ENCODE measurements at regions not wholly inside any gene's neighbourhood (a gene's known extent, or its start where the extent isn't known, plus 50 kb on each side); places are given as distances from the start of the nearest gene placed in this dataset.
"Not testable (repeated sequence)": the region's sequence is repeated elsewhere in the genome, so short reads cannot be mapped to it uniquely, and the experiment has no call there.

GRCh38 chr4:124169524-124169923, 543.0 kb downstream of the ANKRD50 start:
- H3K27me3 ChIP-seq (ENCODE audit: control insufficient read depth in 1 of 2, insufficient read depth in 2 of 2, low read length in 1 of 2); H3K36me3 ChIP-seq (ENCODE audit: control insufficient read depth in 1 of 2, insufficient read depth in 2 of 2, low read length in 1 of 2); H3K4me1 ChIP-seq (ENCODE audit: control insufficient read depth in 1 of 2, insufficient read depth in 2 of 2, low read length in 2 of 2); H3K4me3 ChIP-seq (ENCODE audit: low read length in 2 of 2); ATAC-seq (ENCODE audit: low FRiP score); intact Hi-C loops (cut with DNase I); H3K27ac ChIP-seq (ENCODE audit: low read depth in 1 of 2, low read length in 2 of 2); H3K9me3 ChIP-seq (ENCODE audit: control insufficient read depth, low read length); DNase-seq: not testable (repeated sequence)
- 85 to 94% methylated on average over 1 of the region's 1 CpG for WGBS, 2 donors

DNA sequence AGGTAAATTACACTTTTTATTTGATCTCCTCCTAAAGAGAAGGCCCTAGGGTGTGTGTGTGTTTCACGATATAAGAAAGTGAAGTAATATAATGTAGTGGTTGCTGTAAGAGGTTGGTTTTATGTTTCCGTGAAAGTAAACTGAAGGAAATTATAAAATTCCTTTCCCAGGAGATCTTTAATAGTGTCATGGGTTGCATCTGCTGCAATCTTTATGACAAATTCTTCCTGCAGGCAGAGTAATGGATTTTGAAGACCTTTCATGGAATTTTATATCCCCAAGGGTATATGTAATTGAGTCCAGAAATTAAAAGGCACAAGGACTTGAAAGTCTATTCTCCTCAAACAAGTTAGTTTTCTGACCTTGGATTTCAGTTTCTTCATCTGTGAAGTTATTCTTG, 538.6 kb downstream of the ANKRD50 start:
- 91 to 95% methylated on average over 2 of the region's 2 CpGs for WGBS, 2 donors
- H3K27ac ChIP-seq (ENCODE audit: low read depth in 1 of 2, low read length in 2 of 2): no peak overlapping the region
- intact Hi-C loops (cut with DNase I): no loop called here
- H3K9me3 ChIP-seq (ENCODE audit: control insufficient read depth, low read length): no peaks in the 10 kb centered on the region
- no peak for ATAC-seq (ENCODE audit: low FRiP score)
- no peaks in the 10 kb centered on the region for H3K36me3 ChIP-seq (ENCODE audit: control insufficient read depth in 1 of 2, insufficient read depth in 2 of 2, low read length in 1 of 2)
- peaks cover 0 to 3% of the 10 kb centered on the region in 2 donors for H3K4me1 ChIP-seq (ENCODE audit: control insufficient read depth in 1 of 2, insufficient read depth in 2 of 2, low read length in 2 of 2)
- H3K4me3 ChIP-seq (ENCODE audit: low read length in 2 of 2): no peak overlapping the region
- DNase-seq: no peak
- no peaks in the 10 kb centered on the region for H3K27me3 ChIP-seq (ENCODE audit: control insufficient read depth in 1 of 2, insufficient read depth in 2 of 2, low read length in 1 of 2)

GRCh38 chr4:124177647-124178425, 534.7 kb downstream of the ANKRD50 start:
- Histone ChIP-seq H3K27me3 (ENCODE audit: control insufficient read depth in 1 of 2, insufficient read depth in 2 of 2, low read length in 1 of 2) (no peaks in the 10 kb centered on the region), H3K36me3 (ENCODE audit: control insufficient read depth in 1 of 2, insufficient read depth in 2 of 2, low read length in 1 of 2) (no peaks in the 10 kb centered on the region), H3K4me1 (ENCODE audit: control insufficient read depth in 1 of 2, insufficient read depth in 2 of 2, low read length in 2 of 2) (peaks cover 0 to 3% of the 10 kb centered on the region in 2 donors), H3K27ac (ENCODE audit: low read depth in 1 of 2, low read length in 2 of 2) (peak overlapping the region in 1 of 2 donors; percentile 88), H3K4me3 (ENCODE audit: low read length in 2 of 2) (no peak overlapping the region), H3K9me3 (ENCODE audit: control insufficient read depth, low read length) (no peaks in the 10 kb centered on the region)
- ATAC-seq (ENCODE audit: low FRiP score) (peak; percentile 10), DNase-seq (no peak)
- WGBS, 2 donors: 86% methylated on average over 4 of the region's 4 CpGs
- intact Hi-C loops (cut with DNase I): no loop called here

GRCh38 chr4:124178449-124179021, 534.0 kb downstream of the ANKRD50 start:
- no peaks in the 10 kb centered on the region for H3K9me3 ChIP-seq (ENCODE audit: control insufficient read depth, low read length)
- H3K36me3 ChIP-seq (ENCODE audit: control insufficient read depth in 1 of 2, insufficient read depth in 2 of 2, low read length in 1 of 2): no peaks in the 10 kb centered on the region
- whole genome bisulfite sequencing, 2 donors: 1 to 6% methylated on average over 4 of the region's 4 CpGs
- peak overlapping the region; percentile 70 to 88 for H3K27ac ChIP-seq (ENCODE audit: low read depth in 1 of 2, low read length in 2 of 2)
- DNase-seq: peak; percentile 47 to 68
- intact Hi-C loops (cut with DNase I): no loop called here
- peak; percentile 85 for ATAC-seq (ENCODE audit: low FRiP score)
- H3K27me3 ChIP-seq (ENCODE audit: control insufficient read depth in 1 of 2, insufficient read depth in 2 of 2, low read length in 1 of 2): no peaks in the 10 kb centered on the region
- H3K4me3 ChIP-seq (ENCODE audit: low read length in 2 of 2): no peak overlapping the region
- H3K4me1 ChIP-seq (ENCODE audit: control insufficient read depth in 1 of 2, insufficient read depth in 2 of 2, low read length in 2 of 2): peaks cover 0 to 3% of the 10 kb centered on the region in 2 donors

- Histone ChIP-seq H3K36me3 (ENCODE audit: control insufficient read depth in 1 of 2, insufficient read depth in 2 of 2, low read length in 1 of 2) (no peaks in the 10 kb centered on the region), H3K9me3 (ENCODE audit: control insufficient read depth, low read length) (no peaks in the 10 kb centered on the region), H3K4me3 (ENCODE audit: low read length in 2 of 2) (no peak overlapping the region), H3K27me3 (ENCODE audit: control insufficient read depth in 1 of 2, insufficient read depth in 2 of 2, low read length in 1 of 2) (no peaks in the 10 kb centered on the region), H3K27ac (ENCODE audit: low read depth in 1 of 2, low read length in 2 of 2) (peak overlapping the region in 1 of 2 donors; percentile 59), H3K4me1 (ENCODE audit: control insufficient read depth in 1 of 2, insufficient read depth in 2 of 2, low read length in 2 of 2) (peaks cover 0 to 3% of the 10 kb centered on the region in 2 donors)
- 5 to 6% methylated on average over 5 of the region's 5 CpGs for WGBS, 2 donors
- peak in 1 of 2 donors; percentile 48 for DNase-seq
- intact Hi-C loops (cut with DNase I): no loop called here
- no peak for ATAC-seq (ENCODE audit: low FRiP score)
Measured at GRCh38 chr4:124179506-124180186, 532.9 kb downstream of the ANKRD50 start.

- Histone ChIP-seq H3K9me3 (ENCODE audit: control insufficient read depth, low read length) (no peaks in the 10 kb centered on the region), H3K27ac (ENCODE audit: low read depth in 1 of 2, low read length in 2 of 2) (no peak overlapping the region), H3K36me3 (ENCODE audit: control insufficient read depth in 1 of 2, insufficient read depth in 2 of 2, low read length in 1 of 2) (no peaks in the 10 kb centered on the region), H3K4me1 (ENCODE audit: control insufficient read depth in 1 of 2, insufficient read depth in 2 of 2, low read length in 2 of 2) (peaks cover 0 to 3% of the 10 kb centered on the region in 2 donors), H3K27me3 (ENCODE audit: control insufficient read depth in 1 of 2, insufficient read depth in 2 of 2, low read length in 1 of 2) (no peaks in the 10 kb centered on the region), H3K4me3 (ENCODE audit: low read length in 2 of 2) (no peak overlapping the region)
- ATAC-seq (ENCODE audit: low FRiP score) (no peak), DNase-seq (no peak)
- intact Hi-C loops (cut with DNase I): no loop called here
- WGBS, 2 donors: 92 to 97% methylated on average over 2 of the region's 2 CpGs
Measured at GRCh38 chr4:124181039-124181438, 531.5 kb downstream of the ANKRD50 start.

- DNase-seq (no peak), ATAC-seq (ENCODE audit: low FRiP score) (no peak)
- Histone ChIP-seq H3K36me3 (ENCODE audit: control insufficient read depth in 1 of 2, insufficient read depth in 2 of 2, low read length in 1 of 2) (no peaks in the 10 kb centered on the region), H3K27me3 (ENCODE audit: control insufficient read depth in 1 of 2, insufficient read depth in 2 of 2, low read length in 1 of 2) (no peaks in the 10 kb centered on the region), H3K9me3 (ENCODE audit: control insufficient read depth, low read length) (no peaks in the 10 kb centered on the region), H3K4me3 (ENCODE audit: low read length in 2 of 2) (no peak overlapping the region), H3K27ac (ENCODE audit: low read depth in 1 of 2, low read length in 2 of 2) (no peak overlapping the region), H3K4me1 (ENCODE audit: control insufficient read depth in 1 of 2, insufficient read depth in 2 of 2, low read length in 2 of 2) (no peaks in the 10 kb centered on the region)
- intact Hi-C loops (cut with DNase I): no loop called here
- 95 to 96% methylated on average over 2 of the region's 2 CpGs for WGBS, 2 donors
Measured at GRCh38 chr4:124183231-124183630, 529.3 kb downstream of the ANKRD50 start.

DNA sequence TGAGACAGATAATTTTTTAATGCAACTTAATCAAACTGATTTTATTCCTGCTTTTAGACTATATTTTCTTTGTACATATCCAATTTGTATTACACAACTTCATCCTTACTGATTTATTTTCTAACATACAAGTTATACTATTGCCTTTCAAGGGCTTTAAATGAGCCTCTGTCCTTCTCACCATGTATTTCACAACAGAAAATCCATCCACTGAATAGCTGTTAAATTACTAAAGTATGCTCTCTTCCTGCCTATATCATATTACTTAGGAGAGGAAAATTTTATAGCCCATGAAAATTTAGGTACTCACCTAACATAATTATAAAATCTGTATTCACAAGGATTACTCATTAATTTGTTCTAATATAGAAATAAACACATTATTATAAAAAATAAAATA, 528.6 kb downstream of the ANKRD50 start:
- H3K27me3 ChIP-seq (ENCODE audit: control insufficient read depth in 1 of 2, insufficient read depth in 2 of 2, low read length in 1 of 2): no peaks in the 10 kb centered on the region
- H3K9me3 ChIP-seq (ENCODE audit: control insufficient read depth, low read length): no peaks in the 10 kb centered on the region
- no peak for ATAC-seq (ENCODE audit: low FRiP score)
- intact Hi-C loops (cut with DNase I): no loop called here
- no peaks in the 10 kb centered on the region for H3K4me1 ChIP-seq (ENCODE audit: control insufficient read depth in 1 of 2, insufficient read depth in 2 of 2, low read length in 2 of 2)
- no peak overlapping the region for H3K27ac ChIP-seq (ENCODE audit: low read depth in 1 of 2, low read length in 2 of 2)
- H3K36me3 ChIP-seq (ENCODE audit: control insufficient read depth in 1 of 2, insufficient read depth in 2 of 2, low read length in 1 of 2): no peaks in the 10 kb centered on the region
- H3K4me3 ChIP-seq (ENCODE audit: low read length in 2 of 2): no peak overlapping the region
- no peak for DNase-seq

Measured in aorta (tissue), 5 donors.